Mucosa of rectum (tissue), 2 donors: ENCODE measurements at regions not wholly inside any gene's neighbourhood (a gene's known extent, or its start where the extent isn't known, plus 50 kb on each side); places are given as distances from the start of the nearest gene placed in this dataset.

Experiments
- H3K27ac ChIP-seq, 2 donors: one replicate each; pipeline ENCODE4 v1.7.0; 2013; ENCODE audit warnings: inconsistent platforms in 2 of 2, low read depth in 2 of 2, low read length in 2 of 2
- H3K27me3 ChIP-seq, 2 donors: one replicate each; pipeline ENCODE4 v1.7.0; 2013; ENCODE audit warnings: low read length in 2 of 2; ENCODE audit not compliant: control insufficient read depth in 2 of 2, insufficient read depth in 2 of 2
- H3K36me3 ChIP-seq, 2 donors: one replicate each; pipeline ENCODE4 v1.7.0; 2013; ENCODE audit warnings: low read length in 2 of 2; ENCODE audit not compliant: control insufficient read depth in 2 of 2, insufficient read depth in 2 of 2
- H3K4me1 ChIP-seq, 2 donors: one replicate each; pipeline ENCODE4 v1.7.0; 2013; ENCODE audit warnings: low read length in 2 of 2, mild to moderate bottlenecking in 1 of 2; ENCODE audit not compliant: control insufficient read depth in 2 of 2, insufficient read depth in 2 of 2
- H3K4me3 ChIP-seq, 2 donors: one replicate each; pipeline ENCODE4 v1.7.0; 2013; ENCODE audit warnings: low read length in 2 of 2
- H3K9ac ChIP-seq, 2 donors: one replicate each; pipeline ENCODE4 v1.7.0; 2013; ENCODE audit warnings: low read length in 2 of 2, low read depth in 1 of 2, mild to moderate bottlenecking in 1 of 2
- H3K9me3 ChIP-seq, 2 donors: one replicate each; pipeline ENCODE4 v1.7.0; 2013; ENCODE audit warnings: low read length in 2 of 2; ENCODE audit not compliant: control insufficient read depth in 2 of 2
- donor health status: healthy.
- donor health status: Normal muscosa, but diverticular disease.

GRCh38 chr12:67145692-67146091, 123.5 kb upstream of the CAND1 start:
- no peak overlapping the region for H3K4me3 ChIP-seq
- H3K4me1 ChIP-seq = no peaks in the 10 kb centered on the region
- no peak overlapping the region for H3K27ac ChIP-seq

GRCh38 chr12:67147030-67147429, 122.1 kb upstream of the CAND1 start:
- Histone ChIP-seq H3K9ac (no peak overlapping the region), H3K4me1 (no peaks in the 10 kb centered on the region), H3K36me3 (no peaks in the 10 kb centered on the region), H3K27me3 (no peaks in the 10 kb centered on the region), H3K9me3 (no peaks in the 10 kb centered on the region), H3K27ac (no peak overlapping the region), H3K4me3 (no peak overlapping the region)

More at GRCh38 chr12:67145692-67146091, 123.5 kb upstream of the CAND1 start:
- no peaks in the 10 kb centered on the region for H3K9me3 ChIP-seq
- H3K36me3 ChIP-seq = no peaks in the 10 kb centered on the region
- H3K27me3 ChIP-seq = no peaks in the 10 kb centered on the region
- H3K9ac ChIP-seq = no peak overlapping the region

- Histone ChIP-seq H3K4me1 (no peaks in the 10 kb centered on the region), H3K9ac (no peak overlapping the region), H3K36me3 (no peaks in the 10 kb centered on the region), H3K4me3 (no peak overlapping the region), H3K27me3 (no peaks in the 10 kb centered on the region), H3K27ac (no peak overlapping the region), H3K9me3 (no peaks in the 10 kb centered on the region)
Measured at GRCh38 chr12:67147447-67147846, 121.7 kb upstream of the CAND1 start.

GRCh38 chr12:67148265-67148664, 120.9 kb upstream of the CAND1 start:
- Histone ChIP-seq H3K4me3 (no peak overlapping the region), H3K9me3 (no peaks in the 10 kb centered on the region), H3K4me1 (no peaks in the 10 kb centered on the region), H3K27ac (no peak overlapping the region), H3K36me3 (no peaks in the 10 kb centered on the region), H3K9ac (no peak overlapping the region), H3K27me3 (no peaks in the 10 kb centered on the region)

GRCh38 chr12:67151886-67152285, 117.3 kb upstream of the CAND1 start:
- H3K4me3 ChIP-seq = no peak overlapping the region
- H3K27me3 ChIP-seq = no peaks in the 10 kb centered on the region
- H3K36me3 ChIP-seq = no peaks in the 10 kb centered on the region
- no peaks in the 10 kb centered on the region for H3K4me1 ChIP-seq
- no peak overlapping the region for H3K27ac ChIP-seq
- no peaks in the 10 kb centered on the region for H3K9me3 ChIP-seq
- no peak overlapping the region for H3K9ac ChIP-seq

- Histone ChIP-seq H3K27me3 (no peaks in the 10 kb centered on the region), H3K27ac (no peak overlapping the region), H3K9me3 (no peaks in the 10 kb centered on the region), H3K36me3 (no peaks in the 10 kb centered on the region), H3K4me3 (no peak overlapping the region), H3K9ac (no peak overlapping the region), H3K4me1 (no peaks in the 10 kb centered on the region)
Measured at GRCh38 chr12:67152451-67152850, 116.7 kb upstream of the CAND1 start.

GRCh38 chr12:67154901-67155300, 114.3 kb upstream of the CAND1 start:
- H3K27me3 ChIP-seq = no peaks in the 10 kb centered on the region
- H3K27ac ChIP-seq = no peak overlapping the region
- H3K9ac ChIP-seq = no peak overlapping the region
- H3K4me1 ChIP-seq = no peaks in the 10 kb centered on the region
- H3K4me3 ChIP-seq = no peak overlapping the region
- H3K36me3 ChIP-seq = no peaks in the 10 kb centered on the region
- H3K9me3 ChIP-seq = no peaks in the 10 kb centered on the region

GRCh38 chr12:67155863-67156262, 113.3 kb upstream of the CAND1 start:
- Histone ChIP-seq H3K36me3 (no peaks in the 10 kb centered on the region), H3K4me1 (no peaks in the 10 kb centered on the region), H3K27me3 (no peaks in the 10 kb centered on the region), H3K9me3 (no peaks in the 10 kb centered on the region), H3K27ac (no peak overlapping the region), H3K9ac (no peak overlapping the region), H3K4me3 (no peak overlapping the region)

GRCh38 chr12:67161322-67161918, 107.7 kb upstream of the CAND1 start:
- no peak overlapping the region for H3K4me3 ChIP-seq
- H3K27me3 ChIP-seq = no peaks in the 10 kb centered on the region
- no peak overlapping the region for H3K9ac ChIP-seq
- H3K36me3 ChIP-seq = no peaks in the 10 kb centered on the region
- no peaks in the 10 kb centered on the region for H3K4me1 ChIP-seq
- H3K9me3 ChIP-seq = no peaks in the 10 kb centered on the region
- H3K27ac ChIP-seq = no peak overlapping the region

- no peaks in the 10 kb centered on the region for H3K4me1 ChIP-seq
- H3K36me3 ChIP-seq = no peaks in the 10 kb centered on the region
- no peak overlapping the region for H3K27ac ChIP-seq
Measured at GRCh38 chr12:67173258-67173657, 95.9 kb upstream of the CAND1 start.

GRCh38 chr12:67182551-67182950, 86.6 kb upstream of the CAND1 start:
- no peaks in the 10 kb centered on the region for H3K9me3 ChIP-seq
- H3K27me3 ChIP-seq = no peaks in the 10 kb centered on the region
- H3K4me3 ChIP-seq = no peak overlapping the region
- no peak overlapping the region for H3K27ac ChIP-seq
- H3K4me1 ChIP-seq = no peaks in the 10 kb centered on the region
- H3K36me3 ChIP-seq = no peaks in the 10 kb centered on the region
- no peak overlapping the region for H3K9ac ChIP-seq

More at GRCh38 chr12:67173258-67173657, 95.9 kb upstream of the CAND1 start:
- Histone ChIP-seq H3K9me3 (no peaks in the 10 kb centered on the region), H3K4me3 (no peak overlapping the region), H3K27me3 (no peaks in the 10 kb centered on the region), H3K9ac (no peak overlapping the region)
